OCI-LY7 (cell line): ENCODE measurements at regions not wholly inside any gene's neighbourhood (a gene's known extent, or its start where the extent isn't known, plus 50 kb on each side); places are given as distances from the start of the nearest gene placed in this dataset.

Source experiments
- BruUV-seq: library from RNA; stranded (reverse); fragments of 400-500 nt; replicated peaks from 2 replicates; lab custom pipeline; 2021; lab: Mats Ljungman, UMichigan
- CTCF ChIA-PET: fragments of 300-600 bp; sonication (Branson Sonifier 250); formaldehyde crosslinking; loops from one replicate; lab custom pipeline; 2022; ENCODE audit warnings: antibody characterized with exemption; ENCODE audit not compliant: unreplicated experiment; lab: Charles Lee
- POLR2A ChIA-PET: fragments of 300-600 bp; sonication (Branson Sonifier 250); formaldehyde crosslinking; loops from one replicate; lab custom pipeline; 2022; ENCODE audit warnings: antibody characterized with exemption; lab: Charles Lee
- DNase-seq: peaks from one replicate; pipeline ENCODE4 v3.0.0-alpha.2; 2015; ENCODE audit warnings: low spot score
- H2AFZ ChIP-seq: fragments of 200-600 bp; sonication (generic), shearing (Covaris generic); 2 replicates; pipeline ENCODE4 v1.6.1; 2014; ENCODE audit warnings: mild to moderate bottlenecking, antibody characterized with exemption, low read length, moderate library complexity
- H3K27ac ChIP-seq: fragments of 200-600 bp; sonication (generic); 2 replicates; pipeline ENCODE4 v1.5.1; 2014; ENCODE audit warnings: mixed run types, low read depth, mild to moderate bottlenecking, moderate library complexity, low read length, inconsistent platforms; ENCODE audit not compliant: poor library complexity, severe bottlenecking
- H3K36me3 ChIP-seq: fragments of 200-600 bp; sonication (generic); 2 replicates; pipeline ENCODE4 v1.6.1; 2014; ENCODE audit warnings: mild to moderate bottlenecking, antibody characterized with exemption, low read length, moderate library complexity, mixed read lengths; ENCODE audit not compliant: insufficient read depth
- H3K4me1 ChIP-seq: fragments of 200-600 bp; sonication (generic); 2 replicates; pipeline ENCODE4 v1.5.1; 2014; ENCODE audit warnings: mild to moderate bottlenecking, low read length; ENCODE audit not compliant: insufficient read depth, poor library complexity, severe bottlenecking
- H3K4me2 ChIP-seq: fragments of 200-600 bp; sonication (generic); 2 replicates; pipeline ENCODE4 v1.6.1; 2014; ENCODE audit warnings: mild to moderate bottlenecking, low read length
- H3K4me3 ChIP-seq: fragments of 200-600 bp; sonication (generic); 2 replicates; pipeline ENCODE4 v1.5.1; 2014; ENCODE audit warnings: mild to moderate bottlenecking, low read depth, low read length; ENCODE audit not compliant: poor library complexity, severe bottlenecking
- H3K79me2 ChIP-seq: fragments of 200-600 bp; sonication (generic); 2 replicates; pipeline ENCODE4 v1.6.1; 2016; ENCODE audit warnings: low read depth, mild to moderate bottlenecking, low read length, moderate library complexity, mixed read lengths; ENCODE audit not compliant: insufficient read depth
- H3K9me2 ChIP-seq: fragments of 200-600 bp; sonication (generic); 2 replicates; pipeline ENCODE4 v1.6.1; 2016; ENCODE audit warnings: mild to moderate bottlenecking, low read length, mixed read lengths; ENCODE audit not compliant: insufficient read depth
- H3K9me3 ChIP-seq: fragments of 200-600 bp; sonication (generic); 2 replicates; pipeline ENCODE4 v1.6.1; 2014; ENCODE audit warnings: mild to moderate bottlenecking, mixed run types, low read length, mixed read lengths
- H4K20me1 ChIP-seq: fragments of 200-600 bp; sonication (generic); 2 replicates; pipeline ENCODE4 v1.6.1; 2014; ENCODE audit warnings: mild to moderate bottlenecking, antibody characterized with exemption, low read length, moderate library complexity, mixed read lengths; ENCODE audit not compliant: insufficient read depth
- CTCF ChIP-seq: fragments of 200-600 bp; sonication (generic); conservative IDR thresholded peaks from 2 replicates; pipeline ENCODE4 v1.5.1; 2014; ENCODE audit warnings: mild to moderate bottlenecking, antibody characterized with exemption, low read length, moderate library complexity, mixed read lengths
- EZH2phosphoT487 ChIP-seq: fragments of 200-600 bp; sonication (generic); IDR thresholded peaks from 2 replicates; pipeline ENCODE4 v1.6.1; 2018; ENCODE audit warnings: low read depth, borderline replicate concordance, mild to moderate bottlenecking, mixed run types, antibody characterized with exemption, low read length, moderate library complexity, mixed read lengths
- intact Hi-C: fragments of 100-400 bp; cut with micrococcal nuclease; formaldehyde crosslinking; loops from one replicate; pipeline ENCODE4 v1.10.0; 2022; ENCODE audit not compliant: unreplicated experiment

- no peaks in the 10 kb centered on the region for H4K20me1 ChIP-seq
- H3K9me3 ChIP-seq, result no peaks in the 10 kb centered on the region
- no peak overlapping the region for H3K4me3 ChIP-seq
- H3K27ac ChIP-seq, result no peak overlapping the region
- BruUV-seq, result no TSS peak
- no peaks in the 10 kb centered on the region for H3K36me3 ChIP-seq
- ChIA-PET CTCF (no interaction called here), POLR2A (no interaction called here)
- H2AFZ ChIP-seq, result no peak overlapping the region
- no peak for DNase-seq
- no peaks in the 10 kb centered on the region for H3K9me2 ChIP-seq
- no peak for TF ChIP-seq CTCF
- no peak for TF ChIP-seq EZH2phosphoT487
- H3K4me1 ChIP-seq, result no peaks in the 10 kb centered on the region
- H3K4me2 ChIP-seq, result no peak overlapping the region
- no peaks in the 10 kb centered on the region for H3K79me2 ChIP-seq
- intact Hi-C loops, result no loop called here
Observed at GRCh38 chr20:39607141-39607540, 645.0 kb downstream of the DHX35 start.

- Histone ChIP-seq H3K79me2 (no peaks in the 10 kb centered on the region), H3K4me2 (no peak overlapping the region), H3K36me3 (no peaks in the 10 kb centered on the region), H3K9me3 (no peaks in the 10 kb centered on the region), H2AFZ (no peak overlapping the region), H4K20me1 (no peaks in the 10 kb centered on the region), H3K9me2 (no peaks in the 10 kb centered on the region), H3K27ac (no peak overlapping the region), H3K4me1 (no peaks in the 10 kb centered on the region), H3K4me3 (no peak overlapping the region)
- ChIA-PET CTCF (no interaction called here), POLR2A (no interaction called here)
- intact Hi-C loops, result no loop called here
- TF ChIP-seq EZH2phosphoT487 (no peak), CTCF (no peak)
- BruUV-seq, result no TSS peak
- no peak for DNase-seq
Observed at GRCh38 chr20:39605908-39606307, 643.8 kb downstream of the DHX35 start.

- Histone ChIP-seq H2AFZ (no peak overlapping the region), H3K27ac (no peak overlapping the region), H4K20me1 (no peaks in the 10 kb centered on the region), H3K4me2 (no peak overlapping the region), H3K4me1 (no peaks in the 10 kb centered on the region), H3K36me3 (no peaks in the 10 kb centered on the region), H3K9me3 (no peaks in the 10 kb centered on the region), H3K79me2 (no peaks in the 10 kb centered on the region), H3K9me2 (no peaks in the 10 kb centered on the region), H3K4me3 (no peak overlapping the region)
- no peak for DNase-seq
- intact Hi-C loops, result no loop called here
- BruUV-seq, result no TSS peak
- ChIA-PET POLR2A (no interaction called here), CTCF (no interaction called here)
- TF ChIP-seq CTCF, result no peak
- TF ChIP-seq EZH2phosphoT487, result no peak
Observed at GRCh38 chr20:39605361-39605760, 643.2 kb downstream of the DHX35 start.
